ENCODE measurements at regions not wholly inside any gene's neighbourhood (a gene's known extent, or its start where the extent isn't known, plus 50 kb on each side); places are given as distances from the start of the nearest gene placed in this dataset.
"Not testable (repeated sequence)": the region's sequence is repeated elsewhere in the genome, so short reads cannot be mapped to it uniquely, and the experiment has no call there.

GRCh38 chr20:26167499-26167898, 470.8 kb upstream of the ZNF337 start:
- DNase-seq (ENCODE audit: low read depth), result peak; percentile 51
- no peak overlapping the region for H3K4me3 ChIP-seq (ENCODE audit: low read depth, low read length)
- TF ChIP-seq, protein P1, sequence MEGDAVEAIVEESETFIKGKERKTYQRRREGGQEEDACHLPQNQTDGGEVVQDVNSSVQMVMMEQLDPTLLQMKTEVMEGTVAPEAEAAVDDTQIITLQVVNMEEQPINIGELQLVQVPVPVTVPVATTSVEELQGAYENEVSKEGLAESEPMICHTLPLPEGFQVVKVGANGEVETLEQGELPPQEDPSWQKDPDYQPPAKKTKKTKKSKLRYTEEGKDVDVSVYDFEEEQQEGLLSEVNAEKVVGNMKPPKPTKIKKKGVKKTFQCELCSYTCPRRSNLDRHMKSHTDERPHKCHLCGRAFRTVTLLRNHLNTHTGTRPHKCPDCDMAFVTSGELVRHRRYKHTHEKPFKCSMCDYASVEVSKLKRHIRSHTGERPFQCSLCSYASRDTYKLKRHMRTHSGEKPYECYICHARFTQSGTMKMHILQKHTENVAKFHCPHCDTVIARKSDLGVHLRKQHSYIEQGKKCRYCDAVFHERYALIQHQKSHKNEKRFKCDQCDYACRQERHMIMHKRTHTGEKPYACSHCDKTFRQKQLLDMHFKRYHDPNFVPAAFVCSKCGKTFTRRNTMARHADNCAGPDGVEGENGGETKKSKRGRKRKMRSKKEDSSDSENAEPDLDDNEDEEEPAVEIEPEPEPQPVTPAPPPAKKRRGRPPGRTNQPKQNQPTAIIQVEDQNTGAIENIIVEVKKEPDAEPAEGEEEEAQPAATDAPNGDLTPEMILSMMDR (IDR thresholded peaks at IDR 0.05; ENCODE audit: insufficient read depth, low read length), result no peak

- H3K4me3 ChIP-seq (ENCODE audit: low read depth, low read length), result no peak overlapping the region
- peak; percentile 81 for DNase-seq (ENCODE audit: low read depth)
- TF ChIP-seq, protein P1 (IDR thresholded peaks at IDR 0.05; ENCODE audit: insufficient read depth, low read length), result no peak
Observed at GRCh38 chr20:26163890-26164289, 467.2 kb upstream of the ZNF337 start.

DNA sequence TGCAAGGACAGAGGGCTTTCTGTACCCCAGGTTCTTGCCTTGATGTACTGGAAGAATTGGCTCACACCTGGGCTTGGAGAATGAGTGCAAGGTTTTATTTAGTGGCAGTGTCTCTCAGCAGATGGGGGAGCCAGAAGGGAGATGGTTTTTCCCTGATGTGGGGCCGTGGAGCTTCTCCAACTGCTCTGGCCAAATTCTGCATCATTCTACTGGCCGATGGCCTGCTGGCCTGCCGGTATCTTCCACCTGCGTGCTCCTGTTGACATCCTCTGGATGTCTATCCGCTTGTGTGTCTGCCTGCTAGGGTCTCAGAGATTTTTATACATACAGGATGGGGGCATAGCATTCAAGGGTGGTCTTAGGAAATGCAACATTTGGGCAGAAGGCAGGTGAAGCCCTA, 466.5 kb upstream of the ZNF337 start:
- H3K4me3 ChIP-seq (ENCODE audit: low read depth, low read length); DNase-seq (ENCODE audit: low read depth): not testable (repeated sequence)

DNA sequence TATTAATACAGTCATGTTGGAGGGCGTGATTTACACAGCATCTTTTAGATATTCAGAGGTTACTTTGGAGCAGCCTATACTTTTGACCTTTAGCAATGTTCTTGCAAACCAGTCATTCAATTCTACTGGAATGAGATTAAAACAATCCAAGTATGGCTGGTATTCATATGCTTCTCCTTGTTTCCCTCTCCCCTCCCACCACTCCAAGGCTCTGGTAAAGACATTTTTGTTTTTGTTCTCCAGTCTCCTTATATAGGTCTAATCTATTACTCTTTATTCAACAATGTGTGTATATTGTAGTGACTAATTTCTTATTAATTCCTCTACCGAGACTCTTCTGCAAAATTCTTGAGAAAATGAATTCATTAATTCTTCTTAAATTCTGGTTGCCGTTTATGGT, 465.1 kb upstream of the ZNF337 start:
- DNase-seq (ENCODE audit: low read depth); H3K4me3 ChIP-seq (ENCODE audit: low read depth, low read length): not testable (repeated sequence)

DNA sequence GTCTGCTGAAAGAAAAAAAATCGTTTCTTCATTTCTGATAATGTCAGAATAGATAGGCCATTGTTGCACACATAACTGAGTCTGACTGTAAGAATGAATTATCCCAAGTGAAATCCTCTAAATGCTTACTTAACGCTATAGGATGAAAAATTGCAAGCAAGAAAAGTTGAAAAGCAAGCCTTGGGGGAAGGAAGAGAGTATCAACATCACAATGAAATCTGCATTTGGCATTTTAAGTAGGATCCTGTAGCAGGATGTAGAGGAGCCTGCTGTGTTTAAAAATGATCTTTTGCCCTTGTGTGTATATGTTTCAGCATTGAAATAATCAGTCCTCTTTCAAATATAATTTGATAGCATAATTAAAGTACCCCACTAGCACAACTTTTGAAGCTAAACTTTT, 464.3 kb upstream of the ZNF337 start:
- not testable (repeated sequence) for H3K4me3 ChIP-seq (ENCODE audit: low read depth, low read length); DNase-seq (ENCODE audit: low read depth)

DNA sequence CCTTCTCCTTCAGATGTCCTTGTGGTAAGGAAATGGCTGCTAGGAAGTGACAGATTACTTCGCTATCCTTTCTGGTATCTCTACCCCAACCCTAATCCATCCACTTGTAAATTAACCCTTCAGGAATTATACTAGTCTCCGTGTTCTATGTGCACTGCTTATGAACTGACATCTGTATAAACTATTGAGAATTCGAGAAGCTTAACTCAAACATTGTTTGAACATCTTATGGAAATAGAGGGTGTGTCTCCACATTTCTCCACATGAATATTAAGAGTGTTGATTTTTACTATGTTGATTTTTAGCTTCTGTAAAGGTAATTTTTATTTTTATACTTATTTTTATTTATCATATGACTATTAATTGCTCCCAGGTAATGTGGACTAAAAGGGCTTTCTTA, 457.6 kb upstream of the ZNF337 start:
- no peak overlapping the region for H3K4me3 ChIP-seq (ENCODE audit: low read depth, low read length)
- no peak for DNase-seq (ENCODE audit: low read depth)
- TF ChIP-seq, protein P1 (IDR thresholded peaks at IDR 0.05; ENCODE audit: insufficient read depth, low read length), result no peak

- H3K4me3 ChIP-seq (ENCODE audit: low read depth, low read length), result no peak overlapping the region
- no peak for DNase-seq (ENCODE audit: low read depth)
- TF ChIP-seq, protein P1 (IDR thresholded peaks at IDR 0.05; ENCODE audit: insufficient read depth, low read length), result no peak
Observed at GRCh38 chr20:26135325-26136110, 438.9 kb upstream of the ZNF337 start.

- no peak overlapping the region for H3K4me3 ChIP-seq (ENCODE audit: low read depth, low read length)
- DNase-seq (ENCODE audit: low read depth), result no peak
- TF ChIP-seq, protein P1 (IDR thresholded peaks at IDR 0.05; ENCODE audit: insufficient read depth, low read length), result no peak
Observed at GRCh38 chr20:26134606-26135005, 438.0 kb upstream of the ZNF337 start.

DNA sequence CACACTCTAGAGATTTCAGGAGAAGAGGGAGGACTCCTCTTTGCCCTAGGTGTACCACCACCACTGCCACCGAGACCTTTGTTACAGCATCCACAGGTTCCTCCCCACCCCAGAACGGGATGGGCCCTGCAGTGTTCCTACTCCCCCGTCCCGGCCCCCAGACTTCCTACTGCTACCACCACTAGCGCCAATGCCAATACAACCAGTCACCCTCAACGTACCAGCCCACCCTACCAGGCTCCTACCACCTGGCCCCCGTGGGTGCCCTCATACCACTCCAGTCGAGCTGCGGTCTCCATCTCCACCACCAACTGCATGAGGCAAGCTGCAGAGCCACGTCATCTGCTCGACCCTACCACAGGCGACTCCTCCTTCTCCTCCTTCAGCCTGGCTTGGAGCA, 437.1 kb upstream of the ZNF337 start:
- not testable (repeated sequence) for H3K4me3 ChIP-seq (ENCODE audit: low read depth, low read length); DNase-seq (ENCODE audit: low read depth)

DNA sequence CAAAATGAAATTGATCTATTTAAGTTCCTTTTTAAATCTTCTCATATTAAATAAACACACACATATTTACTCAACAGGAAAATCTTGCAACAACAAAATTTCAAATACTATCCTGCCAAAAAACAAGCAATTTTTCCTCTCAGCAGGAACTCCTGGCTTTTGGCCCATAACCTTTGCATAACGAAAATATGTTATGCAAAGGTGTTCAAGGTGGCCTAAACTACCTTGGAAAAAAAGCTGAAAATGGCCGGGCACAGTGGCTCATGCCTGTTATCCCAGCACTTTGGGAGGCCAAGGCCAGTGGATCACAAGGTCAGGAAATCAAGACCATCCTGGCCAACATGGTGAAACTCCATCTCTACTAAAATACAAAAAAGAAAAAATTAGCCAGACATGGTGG, 424.3 kb upstream of the ZNF337 start:
- not testable (repeated sequence) for DNase-seq (ENCODE audit: low read depth); H3K4me3 ChIP-seq (ENCODE audit: low read depth, low read length)

DNA sequence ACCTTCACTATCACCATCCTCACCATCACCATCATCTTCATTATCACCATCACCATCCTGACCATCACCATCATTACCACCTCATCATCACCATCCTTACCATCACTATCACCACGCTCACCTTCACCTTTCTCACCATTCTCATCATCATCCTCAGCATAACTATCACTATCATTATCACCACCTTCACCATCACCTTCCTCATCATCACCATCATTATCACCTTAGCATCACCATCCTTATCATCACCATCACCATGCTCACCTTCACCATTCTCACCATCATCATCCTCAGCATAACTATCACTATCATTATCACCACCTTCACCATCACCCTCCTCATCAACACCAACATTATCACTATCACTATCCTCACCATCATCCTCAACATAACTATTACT, 397.8 kb upstream of the ZNF337 start:
- H3K4me3 ChIP-seq (ENCODE audit: low read depth, low read length); DNase-seq (ENCODE audit: low read depth): not testable (repeated sequence)

DNA sequence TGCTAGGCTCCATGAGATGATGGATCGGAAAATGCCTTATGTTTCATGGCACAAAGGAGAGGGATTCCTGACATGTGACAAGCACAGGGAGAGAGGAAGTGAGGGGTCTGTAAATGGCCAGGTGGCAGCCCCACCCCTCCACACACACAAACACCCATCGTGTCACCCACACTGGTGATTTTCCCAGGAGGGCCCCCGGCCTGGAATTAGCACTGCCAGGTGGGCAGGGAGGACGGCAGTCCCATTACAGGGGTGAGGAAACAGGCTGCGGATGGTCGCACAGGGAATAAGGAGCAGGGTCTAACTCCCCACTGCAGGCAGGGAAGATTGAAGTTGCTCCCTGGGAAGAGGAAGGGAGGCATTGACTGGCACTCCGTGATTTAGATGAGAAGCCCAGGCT, 395.3 kb upstream of the ZNF337 start:
- H3K4me3 ChIP-seq (ENCODE audit: low read depth, low read length); DNase-seq (ENCODE audit: low read depth): not testable (repeated sequence)

- DNase-seq (ENCODE audit: low read depth); H3K4me3 ChIP-seq (ENCODE audit: low read depth, low read length): not testable (repeated sequence)
Observed at GRCh38 chr20:26086195-26086594, 389.5 kb upstream of the ZNF337 start.
